ENCODE measurements at regions not wholly inside any gene's neighbourhood (a gene's known extent, or its start where the extent isn't known, plus 50 kb on each side); places are given as distances from the start of the nearest gene placed in this dataset.

DNA sequence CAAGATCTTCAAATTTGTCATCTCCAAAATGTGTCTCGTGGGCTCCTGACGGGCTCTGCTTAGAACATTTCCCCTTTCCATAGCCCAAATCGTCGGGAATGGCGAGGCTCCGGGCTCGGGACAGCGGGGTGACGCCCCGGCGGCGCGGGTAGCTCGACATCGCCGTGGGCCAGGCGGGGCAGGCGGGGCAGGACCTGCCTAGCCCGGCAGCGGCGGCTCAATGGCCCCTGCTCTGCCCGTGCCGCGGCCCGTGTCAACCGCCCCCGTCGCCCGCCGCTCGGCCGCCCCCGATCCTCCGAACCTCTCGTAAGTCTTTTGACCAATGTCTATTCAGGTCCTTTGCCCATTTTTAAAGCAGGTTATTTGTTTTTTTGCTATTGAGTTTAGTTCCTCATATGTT is 111.2 kb downstream of the PMAIP1 start:
- CTCF ChIA-PET: no interaction called here
- DNase-seq (ENCODE audit: extremely low spot score): no peak
- POLR2A ChIA-PET: no interaction called here
- TF ChIP-seq, protein P1, sequence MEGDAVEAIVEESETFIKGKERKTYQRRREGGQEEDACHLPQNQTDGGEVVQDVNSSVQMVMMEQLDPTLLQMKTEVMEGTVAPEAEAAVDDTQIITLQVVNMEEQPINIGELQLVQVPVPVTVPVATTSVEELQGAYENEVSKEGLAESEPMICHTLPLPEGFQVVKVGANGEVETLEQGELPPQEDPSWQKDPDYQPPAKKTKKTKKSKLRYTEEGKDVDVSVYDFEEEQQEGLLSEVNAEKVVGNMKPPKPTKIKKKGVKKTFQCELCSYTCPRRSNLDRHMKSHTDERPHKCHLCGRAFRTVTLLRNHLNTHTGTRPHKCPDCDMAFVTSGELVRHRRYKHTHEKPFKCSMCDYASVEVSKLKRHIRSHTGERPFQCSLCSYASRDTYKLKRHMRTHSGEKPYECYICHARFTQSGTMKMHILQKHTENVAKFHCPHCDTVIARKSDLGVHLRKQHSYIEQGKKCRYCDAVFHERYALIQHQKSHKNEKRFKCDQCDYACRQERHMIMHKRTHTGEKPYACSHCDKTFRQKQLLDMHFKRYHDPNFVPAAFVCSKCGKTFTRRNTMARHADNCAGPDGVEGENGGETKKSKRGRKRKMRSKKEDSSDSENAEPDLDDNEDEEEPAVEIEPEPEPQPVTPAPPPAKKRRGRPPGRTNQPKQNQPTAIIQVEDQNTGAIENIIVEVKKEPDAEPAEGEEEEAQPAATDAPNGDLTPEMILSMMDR (IDR thresholded peaks at IDR 0.05; ENCODE audit: control extremely low read depth, extremely low read depth, low read depth, missing control alignments): no peak

- POLR2A ChIA-PET: no interaction called here
- TF ChIP-seq, protein P1 (IDR thresholded peaks at IDR 0.05; ENCODE audit: control extremely low read depth, extremely low read depth, low read depth, missing control alignments): no peak
- CTCF ChIA-PET: interaction anchor here (1.6 kb wide), 1 partner anchor 15 kb away, joined by 9 read pairs; no protein-coding TSS in a partner anchor
Observed at GRCh38 chr18:60010513-60010912, 110.7 kb downstream of the PMAIP1 start.

GRCh38 chr18:60007661-60008060 is 107.9 kb downstream of the PMAIP1 start:
- CTCF ChIA-PET: interaction anchor here (1.4 to 2.5 kb wide), 2 partner anchors 12 to 18 kb away, joined by 3 to 10 read pairs; no protein-coding TSS in a partner anchor
- no peak for DNase-seq (ENCODE audit: extremely low spot score)
- POLR2A ChIA-PET: no interaction called here
- TF ChIP-seq, protein P1 (IDR thresholded peaks at IDR 0.05; ENCODE audit: control extremely low read depth, extremely low read depth, low read depth, missing control alignments): no peak

More at GRCh38 chr18:60010513-60010912, 110.7 kb downstream of the PMAIP1 start:
- no peak for DNase-seq (ENCODE audit: extremely low spot score)

DNA sequence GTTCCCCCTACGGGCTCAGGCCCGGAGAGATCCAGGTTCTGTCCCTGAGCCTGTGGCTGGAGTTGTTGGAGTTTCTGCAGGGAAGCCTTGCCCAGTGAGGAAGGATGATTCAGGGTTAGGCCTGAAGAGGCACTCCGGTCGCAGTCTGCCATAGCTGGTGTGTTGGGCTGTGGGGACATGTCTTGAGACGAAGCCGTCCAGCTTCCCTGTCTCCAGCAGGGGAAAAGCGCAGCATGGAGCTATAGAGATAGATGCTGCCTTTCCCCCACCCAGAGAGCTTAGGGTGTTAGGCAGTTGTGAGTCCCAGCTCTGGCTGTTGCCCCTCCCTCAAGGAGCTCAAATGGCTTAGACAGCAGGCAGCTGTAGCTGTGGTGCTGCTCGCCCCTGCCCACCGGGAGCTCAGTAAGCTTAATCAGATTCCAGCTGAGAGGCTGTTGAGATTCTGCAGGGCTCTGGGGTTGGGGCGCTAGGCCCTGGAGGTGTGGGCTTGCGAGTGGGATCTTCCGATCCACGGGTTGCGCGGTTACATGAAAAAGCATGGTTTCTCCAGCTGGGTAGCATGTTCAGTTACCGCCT is 103.9 kb downstream of the PMAIP1 start:
- ChIA-PET CTCF (interaction anchor here (0.9 to 1.6 kb wide), 3 partner anchors 8 to 16 kb away, joined by 3 to 8 read pairs (median 4); no protein-coding TSS in a partner anchor), POLR2A (interaction anchor here (0.6 kb wide), 1 partner anchor 107 kb away, joined by 5 read pairs; no protein-coding TSS in a partner anchor)
- TF ChIP-seq, protein P1 (IDR thresholded peaks at IDR 0.05; ENCODE audit: control extremely low read depth, extremely low read depth, low read depth, missing control alignments): no peak
- DNase-seq (ENCODE audit: extremely low spot score): no peak

DNA sequence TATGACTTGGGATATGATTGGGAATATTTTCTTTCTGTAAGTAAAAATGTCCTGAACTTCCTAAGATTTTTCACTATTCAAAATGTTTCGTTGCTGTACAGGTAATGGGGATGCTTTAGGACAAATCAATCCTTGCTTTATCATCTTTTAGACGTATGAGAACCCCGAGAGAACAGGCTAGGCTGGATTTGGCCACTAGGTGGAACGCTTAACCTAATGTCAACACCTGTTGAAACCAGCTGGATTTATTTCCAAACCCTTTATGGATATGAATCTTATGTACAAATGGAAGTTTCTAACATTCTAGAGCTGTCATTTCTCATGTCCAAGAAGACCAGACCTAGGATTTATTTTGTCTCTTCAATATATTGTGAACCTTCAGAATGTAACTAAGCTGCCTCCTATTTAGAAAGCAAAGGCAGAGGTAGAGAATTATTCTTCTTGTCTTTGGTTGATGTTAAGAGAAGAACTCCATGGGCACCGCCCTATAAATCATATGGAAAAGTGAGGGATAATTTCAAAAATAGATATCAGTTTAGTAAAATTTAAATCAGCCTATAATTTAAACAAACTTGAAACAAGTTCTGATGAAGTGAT is 96.7 kb downstream of the PMAIP1 start:
- TF ChIP-seq, protein P1 (IDR thresholded peaks at IDR 0.05; ENCODE audit: control extremely low read depth, extremely low read depth, low read depth, missing control alignments): peak; percentile 67
- peak; percentile 30 for DNase-seq (ENCODE audit: extremely low spot score)
- ChIA-PET CTCF (interaction anchor here (0.7 to 3.2 kb wide), 28 partner anchors 8 to 560 kb away, joined by 3 to 32 read pairs (median 4); no protein-coding TSS in a partner anchor), POLR2A (no interaction called here)

DNA sequence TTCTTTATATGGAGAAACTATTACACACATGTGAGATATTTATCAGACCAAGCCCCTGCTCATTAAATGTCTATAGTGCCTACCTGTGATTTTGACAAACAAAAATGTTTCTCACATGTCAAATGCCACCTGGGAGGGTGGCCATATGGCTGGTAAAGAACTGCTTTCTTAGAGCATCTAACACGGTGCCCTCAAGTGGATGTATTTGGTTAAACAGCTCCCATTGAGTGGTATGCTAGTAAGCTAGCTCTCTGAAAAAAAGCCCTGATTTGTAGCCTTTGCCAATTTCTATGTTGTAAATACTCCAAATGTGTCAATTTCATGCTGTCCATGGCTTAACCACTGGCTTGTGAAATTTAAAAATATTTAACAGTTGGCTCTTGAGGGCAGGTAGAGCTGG is 94.6 kb downstream of the PMAIP1 start:
- POLR2A ChIA-PET: no interaction called here
- CTCF ChIA-PET: interaction anchor here (0.8 to 3.2 kb wide), 9 partner anchors 8 to 569 kb away, joined by 3 to 32 read pairs (median 9); no protein-coding TSS in a partner anchor
- no peak for DNase-seq (ENCODE audit: extremely low spot score)
- TF ChIP-seq, protein P1 (IDR thresholded peaks at IDR 0.05; ENCODE audit: control extremely low read depth, extremely low read depth, low read depth, missing control alignments): no peak
